PC-9 (cell line): ENCODE measurements at regions not wholly inside any gene's neighbourhood (a gene's known extent, or its start where the extent isn't known, plus 50 kb on each side); places are given as distances from the start of the nearest gene placed in this dataset.

Experiments
- BruUV-seq: library from RNA; stranded (reverse); fragments of 400-500 nt; replicated peaks from 2 replicates; lab custom pipeline; 2021; lab: Mats Ljungman, UMichigan
- CTCF ChIA-PET: fragments of 300-600 bp; sonication (Branson Sonifier 250); formaldehyde crosslinking; loops from one replicate; lab custom pipeline; 2022; ENCODE audit warnings: antibody characterized with exemption; lab: Charles Lee
- POLR2A ChIA-PET: fragments of 300-600 bp; sonication (Branson Sonifier 250); formaldehyde crosslinking; loops from one replicate; lab custom pipeline; 2022; ENCODE audit warnings: antibody characterized with exemption; ENCODE audit not compliant: unreplicated experiment; lab: Charles Lee
- DNase-seq, 2 experiments: peaks; one replicate each; pipeline versions ENCODE4 v3.0.0 to v3.0.0-alpha.2; 2015 to 2022; ENCODE audit warnings: mixed read lengths in 1 of 2
- H2AFZ ChIP-seq: fragments of 200-600 bp; sonication (generic); 2 replicates; pipeline ENCODE4 v1.8.1; 2017; ENCODE audit warnings: antibody characterized with exemption
- H3F3A ChIP-seq: fragments of 200-600 bp; sonication (generic); 2 replicates; pipeline ENCODE4 v1.8.1; 2017; ENCODE audit warnings: antibody characterized with exemption, mild to moderate bottlenecking, low read depth; ENCODE audit not compliant: insufficient read depth
- H3K27ac ChIP-seq: fragments of 200-600 bp; sonication (generic); 2 replicates; pipeline ENCODE4 v1.6.1; 2016; ENCODE audit warnings: mixed run types
- H3K27me3 ChIP-seq: fragments of 200-600 bp; sonication (generic); 2 replicates; pipeline ENCODE4 v1.6.1; 2016; ENCODE audit warnings: low read depth, mixed run types; ENCODE audit not compliant: insufficient read depth
- H3K36me3 ChIP-seq: fragments of 200-600 bp; sonication (generic); 2 replicates; pipeline ENCODE4 v1.6.1; 2016; ENCODE audit warnings: low read depth, mixed run types
- H3K4me1 ChIP-seq: fragments of 200-600 bp; sonication (generic); replicated peaks from 2 replicates; pipeline ENCODE4 v1.6.1; 2016; ENCODE audit warnings: mixed run types; ENCODE audit not compliant: insufficient read depth
- H3K4me2 ChIP-seq: fragments of 200-600 bp; sonication (generic); 2 replicates; pipeline ENCODE4 v1.6.1; 2017; ENCODE audit warnings: mixed run types
- H3K4me3 ChIP-seq: fragments of 200-600 bp; sonication (generic); 2 replicates; pipeline ENCODE4 v1.6.1; 2016; ENCODE audit warnings: mixed run types
- H3K79me2 ChIP-seq: fragments of 200-600 bp; sonication (generic); 2 replicates; pipeline ENCODE4 v1.6.1; 2017; ENCODE audit warnings: low read depth, mixed run types
- H3K9me2 ChIP-seq: fragments of 200-600 bp; sonication (generic); 2 replicates; pipeline ENCODE4 v1.8.1; 2017; ENCODE audit warnings: mild to moderate bottlenecking; ENCODE audit not compliant: insufficient read depth
- H3K9me3 ChIP-seq: fragments of 200-600 bp; sonication (generic); 2 replicates; pipeline ENCODE4 v1.8.1; 2016; ENCODE audit warnings: low read depth; ENCODE audit not compliant: insufficient read depth
- H4K20me1 ChIP-seq: fragments of 200-600 bp; sonication (generic); 2 replicates; pipeline ENCODE4 v1.8.1; 2017; ENCODE audit not compliant: insufficient read depth
- CTCF ChIP-seq: fragments of 200-600 bp; sonication (generic); conservative IDR thresholded peaks from 2 replicates; pipeline ENCODE4 v1.6.1; 2017; ENCODE audit warnings: mixed run types, antibody characterized with exemption, mild to moderate bottlenecking, moderate library complexity
- EZH2 ChIP-seq: fragments of 200-600 bp; sonication (generic); IDR thresholded peaks from 2 replicates; pipeline ENCODE4 v1.8.0; 2017; ENCODE audit warnings: antibody characterized with exemption, low read depth
- intact Hi-C: fragments of 100-400 bp; cut with micrococcal nuclease; formaldehyde crosslinking; loops from one replicate; pipeline ENCODE4 v1.10.0; 2022; ENCODE audit not compliant: unreplicated experiment

GRCh38 chr4:124096290-124096689 lies 616.2 kb downstream of the ANKRD50 start:
- TF ChIP-seq EZH2 = no peak
- no peak for TF ChIP-seq CTCF
- ChIA-PET CTCF (no interaction called here), POLR2A (no interaction called here)
- Histone ChIP-seq H3K27ac (no peak overlapping the region), H3F3A (no peaks in the 10 kb centered on the region), H3K4me2 (no peak overlapping the region), H3K4me3 (no peak overlapping the region), H3K27me3 (no peaks in the 10 kb centered on the region), H3K9me3 (no peaks in the 10 kb centered on the region), H3K79me2 (no peaks in the 10 kb centered on the region), H3K36me3 (no peaks in the 10 kb centered on the region), H2AFZ (no peak overlapping the region), H3K4me1 (no peaks in the 10 kb centered on the region), H3K9me2 (no peaks in the 10 kb centered on the region), H4K20me1 (no peaks in the 10 kb centered on the region)
- intact Hi-C loops = no loop called here
- BruUV-seq = no TSS peak
- no peak for DNase-seq

GRCh38 chr4:124097447-124097846 lies 615.1 kb downstream of the ANKRD50 start:
- TF ChIP-seq CTCF (no peak), EZH2 (no peak)
- intact Hi-C loops = no loop called here
- CTCF ChIA-PET = no interaction called here
- Histone ChIP-seq H3K9me2 (no peaks in the 10 kb centered on the region), H3K27ac (no peak overlapping the region), H3K9me3 (no peaks in the 10 kb centered on the region), H3K36me3 (no peaks in the 10 kb centered on the region), H3K27me3 (no peaks in the 10 kb centered on the region), H3K4me1 (no peaks in the 10 kb centered on the region), H3K4me2 (no peak overlapping the region), H4K20me1 (no peaks in the 10 kb centered on the region), H2AFZ (no peak overlapping the region), H3K4me3 (no peak overlapping the region), H3K79me2 (no peaks in the 10 kb centered on the region), H3F3A (no peaks in the 10 kb centered on the region)
- POLR2A ChIA-PET = no interaction called here
- no TSS peak for BruUV-seq
- no peak for DNase-seq

GRCh38 chr4:124104101-124104500 lies 608.4 kb downstream of the ANKRD50 start:
- Histone ChIP-seq H3F3A (no peaks in the 10 kb centered on the region), H3K79me2 (no peaks in the 10 kb centered on the region), H3K4me1 (no peaks in the 10 kb centered on the region), H4K20me1 (no peaks in the 10 kb centered on the region), H3K36me3 (no peaks in the 10 kb centered on the region), H3K4me3 (no peak overlapping the region), H2AFZ (no peak overlapping the region), H3K9me3 (no peaks in the 10 kb centered on the region; the same call in 1 of the 2 replicates), H3K27me3 (no peaks in the 10 kb centered on the region), H3K27ac (no peak overlapping the region), H3K4me2 (no peak overlapping the region), H3K9me2 (no peaks in the 10 kb centered on the region)
- no peak for DNase-seq
- intact Hi-C loops = loop anchor here (2.0 to 10.0 kb wide), 2 partner anchors 277 to 349 kb away; no protein-coding TSS in a partner anchor
- ChIA-PET CTCF (no interaction called here), POLR2A (no interaction called here)
- TF ChIP-seq CTCF (no peak), EZH2 (no peak)
- BruUV-seq = no TSS peak
